Right lung (tissue), 2 donors: ENCODE measurements at regions not wholly inside any gene's neighbourhood (a gene's known extent, or its start where the extent isn't known, plus 50 kb on each side); places are given as distances from the start of the nearest gene placed in this dataset.
"Not testable (repeated sequence)": the region's sequence is repeated elsewhere in the genome, so short reads cannot be mapped to it uniquely, and the experiment has no call there.

Experiments used
- DNase-seq, 2 donors: peaks; one replicate each; pipeline ENCODE4 v3.0.0-alpha.2; 2013

- DNase-seq: peak in 1 of 2 donors; percentile 27
Observed at GRCh38 chr9:61953108-61953507, 763.3 kb downstream of the SPATA31A7 start.

GRCh38 chr9:61971635-61972034, 781.8 kb downstream of the SPATA31A7 start:
- not testable (repeated sequence) for DNase-seq

- DNase-seq: not testable (repeated sequence)
Observed at GRCh38 chr9:61974501-61974900, 784.7 kb downstream of the SPATA31A7 start.

GRCh38 chr9:61976318-61976717, 786.5 kb downstream of the SPATA31A7 start:
- not testable (repeated sequence) for DNase-seq

- not testable (repeated sequence) for DNase-seq
Observed at GRCh38 chr9:61982727-61983126, 792.9 kb downstream of the SPATA31A7 start.

- not testable (repeated sequence) for DNase-seq
Observed at GRCh38 chr9:61983441-61983840, 793.6 kb downstream of the SPATA31A7 start.

GRCh38 chr9:61983954-61984353, 794.1 kb downstream of the SPATA31A7 start:
- not testable (repeated sequence) for DNase-seq

- not testable (repeated sequence) for DNase-seq
Observed at GRCh38 chr9:61984513-61984912, 794.7 kb downstream of the SPATA31A7 start.

GRCh38 chr9:61992110-61992509, 802.3 kb downstream of the SPATA31A7 start:
- not testable (repeated sequence) for DNase-seq

GRCh38 chr9:62032441-62032840, 842.6 kb downstream of the SPATA31A7 start:
- DNase-seq: not testable (repeated sequence)

GRCh38 chr9:62038260-62038659, 848.4 kb downstream of the SPATA31A7 start:
- DNase-seq: not testable (repeated sequence)

- not testable (repeated sequence) for DNase-seq
Observed at GRCh38 chr9:62058155-62058554, 868.3 kb downstream of the SPATA31A7 start.

- not testable (repeated sequence) for DNase-seq
Observed at GRCh38 chr9:62071043-62071442, 881.2 kb downstream of the SPATA31A7 start.

- not testable (repeated sequence) for DNase-seq
Observed at GRCh38 chr9:62073401-62073800, 883.6 kb downstream of the SPATA31A7 start.

GRCh38 chr9:62084245-62084644, 894.4 kb downstream of the SPATA31A7 start:
- not testable (repeated sequence) for DNase-seq

- DNase-seq: not testable (repeated sequence)
Observed at GRCh38 chr9:62095714-62096345, 906.0 kb downstream of the SPATA31A7 start.

- DNase-seq: not testable (repeated sequence)
Observed at GRCh38 chr9:62110486-62110885, 920.6 kb downstream of the SPATA31A7 start.

- not testable (repeated sequence) for DNase-seq
Observed at GRCh38 chr9:62116951-62117640, 927.3 kb downstream of the SPATA31A7 start.

GRCh38 chr9:62119656-62120055, 929.8 kb downstream of the SPATA31A7 start:
- DNase-seq: not testable (repeated sequence)

- DNase-seq: not testable (repeated sequence)
Observed at GRCh38 chr9:62125631-62126611, 936.1 kb downstream of the SPATA31A7 start.

GRCh38 chr9:62135022-62135421, 945.2 kb downstream of the SPATA31A7 start:
- not testable (repeated sequence) for DNase-seq

GRCh38 chr9:62145648-62146047, 955.8 kb downstream of the SPATA31A7 start:
- DNase-seq: not testable (repeated sequence)
